Stimulated activated CD4-positive, alpha-beta T cell treated with anti-CD3 and anti-CD28 coated beads, Interleukin-12 subunit alpha, Interleukin-12 subunit beta, amount 100 ng/mL, for 4 hours (primary cell): ENCODE measurements at regions not wholly inside any gene's neighbourhood (a gene's known extent, or its start where the extent isn't known, plus 50 kb on each side); places are given as distances from the start of the nearest gene placed in this dataset.
"Not testable (repeated sequence)": the region's sequence is repeated elsewhere in the genome, so short reads cannot be mapped to it uniquely, and the experiment has no call there.

Experiments used
- DNase-seq: peaks from one replicate; pipeline ENCODE4 v3.0.0-alpha.2; 2020

DNA sequence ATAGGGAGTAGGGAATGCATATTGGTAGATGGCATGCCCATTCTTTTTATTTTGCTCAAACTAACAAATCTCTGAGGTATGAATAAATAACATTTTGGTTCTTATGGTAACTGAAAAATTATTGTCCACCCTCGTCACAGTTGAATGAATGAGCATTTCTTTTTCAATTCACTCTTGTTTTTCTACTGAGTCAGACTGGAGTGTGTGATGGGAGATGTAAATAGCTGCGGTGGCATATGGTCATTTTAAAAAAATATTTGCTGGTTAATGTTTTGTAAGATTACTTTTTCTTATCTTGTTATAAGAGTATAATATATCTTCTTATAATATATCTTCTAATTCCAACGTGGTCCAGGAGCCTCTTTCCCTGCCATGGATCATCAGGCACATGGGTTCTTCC, 586.5 kb downstream of the SLITRK5 start:
- DNase-seq, result no peak

DNA sequence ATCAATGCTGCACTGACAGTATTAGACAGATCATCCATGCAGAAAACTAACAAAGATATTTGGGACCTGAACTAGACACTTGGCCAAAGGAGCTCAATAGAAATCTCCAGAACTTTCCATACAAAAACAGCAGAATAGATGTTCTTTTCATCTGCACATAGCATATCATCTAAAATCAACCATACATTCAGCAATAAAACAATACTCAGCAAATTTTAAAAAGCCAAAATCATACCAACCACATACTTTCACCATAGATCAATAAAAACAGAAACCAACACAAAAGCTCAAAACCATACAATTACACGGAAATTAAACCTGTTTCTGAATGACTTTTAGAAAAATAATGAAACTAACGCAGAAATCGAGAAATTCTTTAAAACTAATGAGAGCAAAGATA, 592.6 kb downstream of the SLITRK5 start:
- no peak for DNase-seq

DNA sequence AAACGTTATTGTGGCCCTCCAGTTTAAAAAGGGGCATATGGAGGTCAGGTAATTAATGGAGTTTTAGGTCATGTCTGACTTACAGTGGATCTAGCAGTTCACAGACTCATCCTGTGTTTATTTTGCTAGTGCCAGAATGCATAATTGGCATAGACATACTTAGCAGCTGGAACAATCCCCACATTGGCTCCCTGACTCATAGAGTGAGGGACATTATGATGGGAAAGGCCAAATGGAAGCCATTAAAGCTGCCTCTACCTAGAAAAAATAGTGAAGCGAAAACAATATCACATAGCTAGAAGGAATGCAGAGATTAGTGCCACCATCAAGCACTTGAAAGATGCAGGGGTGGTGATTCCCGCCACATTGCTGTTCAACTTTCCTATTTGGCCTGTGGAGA, 610.7 kb downstream of the SLITRK5 start:
- no peak for DNase-seq

- DNase-seq, result no peak
These were observed 614.2 kb downstream of the SLITRK5 start for GRCh38 chr13:88285329-88285728.

DNA sequence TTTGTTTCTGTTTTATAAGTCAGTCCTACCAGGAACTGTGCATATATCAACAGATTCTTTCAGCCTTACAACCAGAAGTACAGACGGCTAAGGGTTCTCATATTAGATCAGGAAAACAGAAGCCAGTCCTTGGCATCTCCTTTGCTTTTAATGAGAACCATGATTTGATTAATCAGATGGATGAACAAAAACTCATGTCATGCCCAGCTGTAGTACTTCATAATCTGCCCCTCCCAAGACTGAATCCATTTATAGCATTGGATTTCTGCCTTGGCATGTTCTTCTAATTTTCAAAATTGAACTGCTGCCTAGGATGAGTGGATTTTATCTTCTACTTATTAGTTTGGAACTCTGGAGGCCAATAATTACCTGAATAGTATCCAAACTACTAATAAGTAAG, 617.2 kb downstream of the SLITRK5 start:
- DNase-seq, result no peak

- not testable (repeated sequence) for DNase-seq
These were observed 620.6 kb downstream of the SLITRK5 start for GRCh38 chr13:88291731-88292130.

- no peak for DNase-seq
These were observed 623.2 kb downstream of the SLITRK5 start for GRCh38 chr13:88294368-88294767.

GRCh38 chr13:88303157-88303556, 632.0 kb downstream of the SLITRK5 start:
- no peak for DNase-seq

DNA sequence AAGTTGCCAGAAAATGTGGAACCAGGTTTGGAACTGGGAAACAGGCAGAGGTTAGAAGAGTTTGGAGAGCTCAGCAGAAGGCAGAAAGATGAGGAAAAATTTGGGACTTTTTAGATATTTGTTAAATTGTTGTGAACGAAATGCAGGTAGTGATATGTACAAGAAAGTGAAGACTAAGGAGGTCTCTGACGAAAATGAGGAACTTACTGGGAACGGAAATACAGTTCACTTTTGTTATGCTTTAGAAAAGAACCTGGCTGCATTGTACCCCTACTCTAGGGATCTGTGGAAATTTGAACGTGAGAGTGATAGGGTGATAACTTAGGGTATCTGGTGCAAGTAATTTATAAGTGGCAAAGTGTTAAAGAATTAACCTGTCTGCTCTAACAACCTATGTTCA, 632.4 kb downstream of the SLITRK5 start:
- no peak for DNase-seq

GRCh38 chr13:88314496-88314895, 643.3 kb downstream of the SLITRK5 start:
- no peak for DNase-seq

DNA sequence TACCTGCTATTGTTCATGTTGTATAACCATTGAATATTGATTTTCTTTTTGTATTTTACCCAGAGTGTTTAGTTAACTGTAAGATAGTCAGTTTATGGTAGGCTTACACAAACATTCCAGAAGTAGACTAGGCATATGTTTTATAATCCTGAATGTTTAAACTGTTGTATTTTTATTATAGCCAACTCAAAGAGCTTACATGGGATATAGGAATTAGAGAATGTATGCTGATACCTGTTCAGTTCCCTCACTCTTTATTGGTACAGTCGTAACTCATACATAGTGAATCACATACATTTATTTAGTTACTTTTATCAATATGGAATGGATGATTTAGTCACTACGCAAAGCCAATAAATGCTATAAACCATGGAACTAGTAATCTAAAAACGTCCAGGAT, 657.9 kb downstream of the SLITRK5 start:
- DNase-seq, result no peak

DNA sequence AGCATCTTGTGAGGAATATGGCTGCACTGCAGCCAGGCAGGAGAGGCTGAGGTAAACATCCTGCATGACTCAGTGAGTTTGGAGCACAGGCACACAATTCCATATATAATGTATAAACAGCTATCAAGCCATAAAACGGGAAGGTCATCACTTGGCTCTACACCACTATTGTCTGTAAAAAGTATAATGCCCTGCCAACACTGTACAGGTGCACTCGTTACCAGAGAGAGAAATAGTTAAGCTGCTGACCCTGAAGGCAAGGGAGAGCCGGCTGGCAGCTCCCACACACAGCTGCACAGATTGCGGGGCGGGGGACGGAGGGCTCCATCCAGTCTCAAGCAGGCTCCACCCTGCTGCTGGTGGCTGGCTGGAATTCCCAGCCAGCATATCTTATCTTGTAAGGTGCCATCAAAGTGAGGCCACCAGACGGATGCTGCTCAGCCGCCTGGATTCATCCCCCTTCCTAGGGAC, 668.1 kb downstream of the SLITRK5 start:
- DNase-seq, result no peak

- DNase-seq, result no peak
These were observed 674.1 kb downstream of the SLITRK5 start for GRCh38 chr13:88345171-88345847.

DNA sequence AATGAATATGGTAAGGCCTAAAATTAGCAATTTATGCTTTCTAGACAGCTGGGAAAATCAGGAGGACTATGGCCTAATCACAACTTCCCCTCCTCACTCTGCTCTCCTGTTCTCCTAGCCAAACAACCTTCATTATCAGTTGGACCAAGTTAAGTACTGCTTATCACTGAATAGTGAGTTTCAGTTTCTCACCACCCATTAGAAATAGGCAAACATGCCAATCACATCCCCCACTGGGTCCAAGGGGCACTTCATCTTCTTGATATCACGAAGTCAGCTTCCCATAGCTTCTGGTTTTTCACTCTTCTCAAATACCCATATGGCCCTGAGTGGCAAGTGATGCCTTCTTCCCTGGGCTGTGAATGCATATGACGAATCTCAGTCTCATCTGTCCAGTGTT, 689.6 kb downstream of the SLITRK5 start:
- DNase-seq, result no peak

- DNase-seq, result no peak
These were observed 698.7 kb downstream of the SLITRK5 start for GRCh38 chr13:88369866-88370265.

- DNase-seq, result no peak
These were observed 705.7 kb downstream of the SLITRK5 start for GRCh38 chr13:88376760-88377388.

DNA sequence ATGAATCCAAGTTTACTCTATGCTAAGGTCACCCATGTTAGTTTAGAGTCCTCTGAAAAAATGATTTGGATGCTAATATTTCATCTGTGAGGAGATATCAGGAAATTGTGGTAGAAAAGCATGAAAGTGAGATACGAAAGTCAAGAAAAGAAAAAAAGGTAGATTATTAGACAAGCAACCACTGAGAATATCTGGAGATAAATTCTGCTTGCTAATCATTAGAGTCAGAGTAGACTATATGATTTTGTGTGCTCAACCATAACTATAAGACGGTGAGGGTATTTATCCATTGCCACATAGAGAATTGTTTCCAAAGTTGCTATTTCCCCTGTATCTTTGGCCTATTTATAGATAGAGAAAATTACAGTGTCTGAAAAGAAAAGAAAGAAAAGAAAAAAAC, 706.7 kb downstream of the SLITRK5 start:
- no peak for DNase-seq

GRCh38 chr13:88384542-88384941, 713.4 kb downstream of the SLITRK5 start:
- DNase-seq, result no peak

- no peak for DNase-seq
These were observed 724.6 kb downstream of the SLITRK5 start for GRCh38 chr13:88395804-88396203.

DNA sequence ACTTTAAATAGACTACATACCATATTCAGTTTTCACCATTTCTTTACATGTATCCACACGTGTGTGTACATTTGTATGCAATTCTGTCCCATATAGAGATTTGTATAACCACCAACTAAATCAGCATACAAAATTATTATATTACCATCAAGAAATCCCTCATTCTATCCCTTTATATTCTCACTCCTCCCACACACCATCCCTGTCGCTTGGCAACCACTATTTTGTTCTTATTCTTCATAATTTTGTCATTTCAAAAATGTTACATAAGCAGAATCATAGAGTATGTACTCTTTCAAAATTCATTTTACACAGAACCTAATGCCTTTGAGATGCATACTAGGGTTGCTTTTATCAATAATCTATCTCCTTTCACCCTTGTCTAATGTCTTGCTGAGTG, 740.5 kb downstream of the SLITRK5 start:
- DNase-seq, result no peak

DNA sequence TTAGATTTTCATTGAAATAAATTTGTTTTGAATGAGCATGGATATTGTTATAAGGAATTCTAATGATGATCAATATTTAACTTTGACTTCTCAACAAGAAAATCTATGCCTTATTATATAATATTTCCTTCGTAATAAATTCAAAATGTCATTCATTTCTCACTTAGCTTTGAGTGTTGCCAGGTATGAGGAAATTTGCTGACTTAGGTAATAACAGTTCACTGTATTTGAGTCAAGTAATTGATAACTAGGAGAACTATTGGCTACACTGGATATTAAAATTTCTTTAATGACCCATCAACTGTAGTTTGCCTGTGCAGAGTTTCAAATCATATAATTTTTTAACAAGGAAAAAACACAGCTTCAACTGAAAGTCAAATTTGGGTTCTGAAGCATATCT, 746.6 kb downstream of the SLITRK5 start:
- no peak for DNase-seq

- no peak for DNase-seq
These were observed 753.3 kb downstream of the SLITRK5 start for GRCh38 chr13:88424463-88424862.

GRCh38 chr13:88426661-88427060, 755.5 kb downstream of the SLITRK5 start:
- DNase-seq, result no peak

- no peak for DNase-seq
These were observed 758.7 kb downstream of the SLITRK5 start for GRCh38 chr13:88429862-88430261.

DNA sequence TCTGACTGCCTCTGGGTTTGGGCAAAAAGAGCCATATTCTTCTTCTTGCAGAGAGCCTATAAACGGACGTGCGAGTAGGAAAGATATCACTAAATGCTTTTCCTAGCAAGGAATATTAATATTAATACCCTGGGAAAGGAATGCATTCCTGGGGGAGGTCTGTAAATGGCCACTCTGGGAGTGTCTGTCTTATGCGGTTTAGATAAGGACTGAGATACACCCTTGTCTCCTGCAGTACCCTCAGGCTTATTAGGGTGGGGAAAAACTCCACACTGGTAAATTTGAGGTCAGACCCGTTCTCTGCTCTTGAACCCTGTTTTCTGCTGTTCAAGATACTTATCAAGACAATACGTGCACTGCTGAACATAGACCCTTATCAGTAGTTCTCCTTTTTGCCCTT, 763.8 kb downstream of the SLITRK5 start:
- DNase-seq, result no peak
